ENCODE measurements at regions not wholly inside any gene's neighbourhood (a gene's known extent, or its start where the extent isn't known, plus 50 kb on each side); places are given as distances from the start of the nearest gene placed in this dataset.

DNA sequence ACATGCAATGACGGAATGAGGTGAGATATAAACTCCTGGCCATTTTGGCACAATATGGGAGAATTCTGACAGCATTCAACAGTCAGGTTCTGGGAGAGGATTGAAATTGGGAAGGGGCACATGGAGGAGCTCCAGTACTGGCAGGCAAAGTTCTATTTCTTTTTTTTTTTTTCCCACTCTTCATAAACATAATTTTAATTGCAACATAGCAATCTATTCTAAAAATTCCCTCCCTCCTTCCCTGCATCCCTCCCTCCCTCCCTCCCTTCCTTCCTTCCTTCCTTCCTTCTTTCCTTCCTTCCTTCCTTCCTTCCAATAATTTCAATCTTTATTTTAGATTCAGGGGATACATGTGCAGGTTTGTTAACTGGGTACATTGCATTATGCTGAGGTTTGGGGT, 93.2 kb downstream of the PTCSC3 start:
- H3K36me3 ChIP-seq (ENCODE audit: low read depth, missing control alignments): no peaks in the 10 kb centered on the region
- no peaks in the 10 kb centered on the region for H3K9me3 ChIP-seq
- no peak overlapping the region for H3K4me3 ChIP-seq
- H3K27me3 ChIP-seq: no peaks in the 10 kb centered on the region
- H3K27ac ChIP-seq: no peak overlapping the region
- 83 to 95% methylated on average over 1 of the region's 1 CpG for WGBS, 2 donors
- TF ChIP-seq, protein P1, sequence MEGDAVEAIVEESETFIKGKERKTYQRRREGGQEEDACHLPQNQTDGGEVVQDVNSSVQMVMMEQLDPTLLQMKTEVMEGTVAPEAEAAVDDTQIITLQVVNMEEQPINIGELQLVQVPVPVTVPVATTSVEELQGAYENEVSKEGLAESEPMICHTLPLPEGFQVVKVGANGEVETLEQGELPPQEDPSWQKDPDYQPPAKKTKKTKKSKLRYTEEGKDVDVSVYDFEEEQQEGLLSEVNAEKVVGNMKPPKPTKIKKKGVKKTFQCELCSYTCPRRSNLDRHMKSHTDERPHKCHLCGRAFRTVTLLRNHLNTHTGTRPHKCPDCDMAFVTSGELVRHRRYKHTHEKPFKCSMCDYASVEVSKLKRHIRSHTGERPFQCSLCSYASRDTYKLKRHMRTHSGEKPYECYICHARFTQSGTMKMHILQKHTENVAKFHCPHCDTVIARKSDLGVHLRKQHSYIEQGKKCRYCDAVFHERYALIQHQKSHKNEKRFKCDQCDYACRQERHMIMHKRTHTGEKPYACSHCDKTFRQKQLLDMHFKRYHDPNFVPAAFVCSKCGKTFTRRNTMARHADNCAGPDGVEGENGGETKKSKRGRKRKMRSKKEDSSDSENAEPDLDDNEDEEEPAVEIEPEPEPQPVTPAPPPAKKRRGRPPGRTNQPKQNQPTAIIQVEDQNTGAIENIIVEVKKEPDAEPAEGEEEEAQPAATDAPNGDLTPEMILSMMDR (IDR thresholded peaks at IDR 0.05): no peak
- no peak for TF ChIP-seq POLR2A (IDR thresholded peaks at IDR 0.05)
- DNase-seq: no peak
- no peaks in the 10 kb centered on the region for H3K4me1 ChIP-seq
- intact Hi-C loops (cut with DNase I; ENCODE audit: low total_unique reads): no loop called here

DNA sequence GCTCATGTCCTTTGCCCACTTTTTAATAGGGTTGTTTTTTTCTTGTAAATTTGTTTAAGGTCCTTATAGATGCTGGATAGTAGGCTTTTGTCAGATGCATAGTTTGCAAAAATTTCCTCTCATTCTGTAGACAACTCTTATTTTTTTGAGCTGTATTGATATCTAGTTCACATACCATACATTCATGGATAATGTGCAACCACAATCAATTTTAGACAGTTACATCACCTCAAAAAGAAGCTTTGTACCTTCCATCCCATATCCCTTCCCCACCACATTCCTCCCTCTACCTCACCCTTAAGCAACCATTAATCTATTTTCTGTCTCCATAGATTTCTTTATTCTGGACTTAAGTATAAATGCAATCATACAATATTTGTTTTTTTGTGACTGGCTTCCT, 98.4 kb downstream of the PTCSC3 start:
- intact Hi-C loops (cut with DNase I; ENCODE audit: low total_unique reads): no loop called here
- no peak overlapping the region for H3K4me3 ChIP-seq
- H3K36me3 ChIP-seq (ENCODE audit: low read depth, missing control alignments): no peaks in the 10 kb centered on the region
- no peak for DNase-seq
- no peaks in the 10 kb centered on the region for H3K9me3 ChIP-seq
- H3K27me3 ChIP-seq: no peaks in the 10 kb centered on the region
- H3K27ac ChIP-seq: no peak overlapping the region
- TF ChIP-seq, protein P1 (IDR thresholded peaks at IDR 0.05): no peak
- no peak for TF ChIP-seq POLR2A (IDR thresholded peaks at IDR 0.05)
- no peaks in the 10 kb centered on the region for H3K4me1 ChIP-seq

DNA sequence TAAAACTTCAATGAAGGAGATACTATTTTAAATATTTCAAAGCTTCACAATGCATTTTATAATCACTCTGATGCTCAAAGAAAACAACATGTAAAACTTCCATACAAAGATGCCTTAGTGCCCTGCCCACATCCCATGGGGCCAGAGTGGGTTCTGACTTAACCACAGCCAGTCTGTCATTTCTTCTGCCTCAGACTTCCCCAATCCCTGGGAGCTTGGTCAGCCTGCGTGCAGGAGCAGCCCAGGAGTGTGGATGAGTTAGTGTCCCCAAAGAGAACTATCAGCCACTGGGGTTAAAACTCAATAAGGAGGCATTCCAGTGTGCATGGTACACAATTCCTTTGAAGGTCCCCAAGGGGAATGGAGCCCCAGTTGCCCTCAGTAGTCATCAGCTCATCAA, 100.3 kb downstream of the PTCSC3 start:
- Histone ChIP-seq H3K4me3 (no peak overlapping the region), H3K27ac (no peak overlapping the region), H3K36me3 (ENCODE audit: low read depth, missing control alignments) (no peaks in the 10 kb centered on the region), H3K9me3 (no peaks in the 10 kb centered on the region), H3K27me3 (no peaks in the 10 kb centered on the region), H3K4me1 (no peaks in the 10 kb centered on the region)
- no peak for DNase-seq
- TF ChIP-seq, protein P1 (IDR thresholded peaks at IDR 0.05): no peak
- TF ChIP-seq POLR2A (IDR thresholded peaks at IDR 0.05): no peak
- intact Hi-C loops (cut with DNase I; ENCODE audit: low total_unique reads): no loop called here
- 58 to 93% methylated on average over 1 of the region's 1 CpG for WGBS, 2 donors

GRCh38 chr14:36075203-36075602, 101.3 kb downstream of the PTCSC3 start:
- WGBS, 2 donors: 68 to 76% methylated on average over 7 of the region's 7 CpGs
- H3K4me3 ChIP-seq: no peak overlapping the region
- H3K4me1 ChIP-seq: no peaks in the 10 kb centered on the region
- DNase-seq: no peak
- H3K9me3 ChIP-seq: no peaks in the 10 kb centered on the region
- intact Hi-C loops (cut with DNase I; ENCODE audit: low total_unique reads): no loop called here
- no peak overlapping the region for H3K27ac ChIP-seq
- TF ChIP-seq POLR2A (IDR thresholded peaks at IDR 0.05): no peak
- TF ChIP-seq, protein P1 (IDR thresholded peaks at IDR 0.05): no peak
- no peaks in the 10 kb centered on the region for H3K27me3 ChIP-seq
- no peaks in the 10 kb centered on the region for H3K36me3 ChIP-seq (ENCODE audit: low read depth, missing control alignments)

- intact Hi-C loops (cut with DNase I; ENCODE audit: low total_unique reads): no loop called here
- WGBS, 2 donors: 55 to 58% methylated on average over 4 of the region's 4 CpGs
- H3K4me1 ChIP-seq: no peaks in the 10 kb centered on the region
- H3K9me3 ChIP-seq: no peaks in the 10 kb centered on the region
- no peak overlapping the region for H3K4me3 ChIP-seq
- DNase-seq: no peak
- H3K27ac ChIP-seq: no peak overlapping the region
- no peaks in the 10 kb centered on the region for H3K36me3 ChIP-seq (ENCODE audit: low read depth, missing control alignments)
- TF ChIP-seq, protein P1 (IDR thresholded peaks at IDR 0.05): no peak
- no peak for TF ChIP-seq POLR2A (IDR thresholded peaks at IDR 0.05)
- no peaks in the 10 kb centered on the region for H3K27me3 ChIP-seq
Measured at GRCh38 chr14:36070720-36071043, 105.8 kb downstream of the PTCSC3 start.
